Aorta (tissue), 5 donors: ENCODE measurements at regions not wholly inside any gene's neighbourhood (a gene's known extent, or its start where the extent isn't known, plus 50 kb on each side); places are given as distances from the start of the nearest gene placed in this dataset.

ENCODE experiments used
- ATAC-seq: fragments of 200-7000 bp; cut with Tn5 transposase; one replicate; pipeline ENCODE4 v1.9.1; 2022; ENCODE audit warnings: moderate library complexity; ENCODE audit not compliant: low FRiP score
- DNase-seq, 2 donors: peaks; one replicate each; pipeline ENCODE4 v3.0.0-alpha.2; 2020
- H3K27ac ChIP-seq, 2 donors: one replicate each; pipeline ENCODE4 v1.5.1; 2013; ENCODE audit warnings: low read length in 2 of 2, mild to moderate bottlenecking in 2 of 2, moderate library complexity in 2 of 2, control low read depth in 1 of 2, inconsistent platforms in 1 of 2, low read depth in 1 of 2
- H3K27me3 ChIP-seq, 2 donors: one replicate each; pipeline ENCODE4 v1.6.1; 2013; ENCODE audit warnings: control low read depth in 1 of 2, low read length in 1 of 2, mild to moderate bottlenecking in 1 of 2, moderate library complexity in 1 of 2; ENCODE audit not compliant: insufficient read depth in 2 of 2, control insufficient read depth in 1 of 2
- H3K36me3 ChIP-seq, 2 donors: one replicate each; pipeline ENCODE4 v1.6.1; 2013; ENCODE audit warnings: control low read depth in 1 of 2, low read length in 1 of 2, mild to moderate bottlenecking in 1 of 2; ENCODE audit not compliant: insufficient read depth in 2 of 2, control insufficient read depth in 1 of 2
- H3K4me1 ChIP-seq, 2 donors: one replicate each; pipeline ENCODE4 v1.6.1; 2013; ENCODE audit warnings: low read length in 2 of 2, control low read depth in 1 of 2, mild to moderate bottlenecking in 1 of 2, moderate library complexity in 1 of 2; ENCODE audit not compliant: insufficient read depth in 2 of 2, control insufficient read depth in 1 of 2
- H3K4me3 ChIP-seq, 2 donors: one replicate each; pipeline ENCODE4 v1.5.1; 2013; ENCODE audit warnings: low read length in 2 of 2, control low read depth in 1 of 2, mild to moderate bottlenecking in 1 of 2
- H3K9me3 ChIP-seq: one replicate; pipeline ENCODE4 v1.6.1; 2013; ENCODE audit warnings: mild to moderate bottlenecking, low read length; ENCODE audit not compliant: control insufficient read depth
- WGBS, 2 donors: extraction: QIAGEN DNeasy Blood & Tissue Kit; methylation state at CpG; one replicate each; pipeline ENCODE4 v1.1.7; 2013; 5-methylcytosine and 5-hydroxymethylcytosine counted together
- intact Hi-C, 2 donors: fragments of 100-400 bp; cut with DNase I; formaldehyde crosslinking; loops; one replicate each; pipeline versions ENCODE4 v1.14.2 to v1.15.0; 2022
- donor health status: healthy with polysubstance abuse.
- donor health status: Bipolar disorder and iron deficiency.
- donor health status: DM: no; HTN: no; CAD: no.
- donor health status: DM: no; HTN: no; CAD: no.
- donor health status: DM: yes; HTN: yes; CAD: no.

GRCh38 chr14:87601036-87601435 is 391.9 kb downstream of the GALC start:
- no peak overlapping the region for H3K4me3 ChIP-seq
- no peak for ATAC-seq
- intact Hi-C loops, result no loop called here
- no peak overlapping the region for H3K27ac ChIP-seq
- no peaks in the 10 kb centered on the region for H3K36me3 ChIP-seq
- DNase-seq, result no peak
- H3K4me1 ChIP-seq, result no peaks in the 10 kb centered on the region
- peaks cover 0 to 1% of the 10 kb centered on the region in 2 donors for H3K27me3 ChIP-seq
- no peaks in the 10 kb centered on the region for H3K9me3 ChIP-seq

GRCh38 chr14:87600240-87600639 is 392.7 kb downstream of the GALC start:
- no peak for DNase-seq
- no peak overlapping the region for H3K27ac ChIP-seq

GRCh38 chr14:87581298-87581697 is 411.7 kb downstream of the GALC start:
- Histone ChIP-seq H3K4me3 (no peak overlapping the region), H3K9me3 (no peaks in the 10 kb centered on the region), H3K4me1 (no peaks in the 10 kb centered on the region), H3K27me3 (no peaks in the 10 kb centered on the region), H3K36me3 (no peaks in the 10 kb centered on the region), H3K27ac (no peak overlapping the region)
- 63 to 69% methylated on average over 2 of the region's 2 CpGs for WGBS, 2 donors
- ATAC-seq, result no peak
- no peak for DNase-seq
- intact Hi-C loops, result no loop called here

More at GRCh38 chr14:87600240-87600639, 392.7 kb downstream of the GALC start:
- intact Hi-C loops, result no loop called here
- 31 to 45% methylated on average over 1 of the region's 1 CpG for WGBS, 2 donors
- Histone ChIP-seq H3K9me3 (no peaks in the 10 kb centered on the region), H3K36me3 (no peaks in the 10 kb centered on the region), H3K27me3 (peaks cover 0 to 1% of the 10 kb centered on the region in 2 donors), H3K4me3 (no peak overlapping the region), H3K4me1 (no peaks in the 10 kb centered on the region)
- ATAC-seq, result no peak

GRCh38 chr14:87579036-87579435 is 413.9 kb downstream of the GALC start:
- no peaks in the 10 kb centered on the region for H3K27me3 ChIP-seq
- H3K36me3 ChIP-seq, result no peaks in the 10 kb centered on the region
- no peaks in the 10 kb centered on the region for H3K4me1 ChIP-seq
- ATAC-seq (no peak), DNase-seq (no peak)
- WGBS, 2 donors, result 36 to 38% methylated on average over 2 of the region's 2 CpGs
- H3K4me3 ChIP-seq, result no peak overlapping the region
- intact Hi-C loops, result no loop called here
- H3K27ac ChIP-seq, result no peak overlapping the region
- H3K9me3 ChIP-seq, result peaks cover 2% of the 10 kb centered on the region

- no peak overlapping the region for H3K4me3 ChIP-seq
- intact Hi-C loops, result no loop called here
- H3K27me3 ChIP-seq, result no peaks in the 10 kb centered on the region
- H3K36me3 ChIP-seq, result no peaks in the 10 kb centered on the region
- no peak overlapping the region for H3K27ac ChIP-seq
- H3K9me3 ChIP-seq, result peaks cover 3% of the 10 kb centered on the region
- H3K4me1 ChIP-seq, result no peaks in the 10 kb centered on the region
- WGBS, 2 donors, result 88 to 93% methylated on average over 6 of the region's 6 CpGs
- DNase-seq (no peak), ATAC-seq (no peak)
Observed at GRCh38 chr14:87575378-87575777, 417.6 kb downstream of the GALC start.

DNA sequence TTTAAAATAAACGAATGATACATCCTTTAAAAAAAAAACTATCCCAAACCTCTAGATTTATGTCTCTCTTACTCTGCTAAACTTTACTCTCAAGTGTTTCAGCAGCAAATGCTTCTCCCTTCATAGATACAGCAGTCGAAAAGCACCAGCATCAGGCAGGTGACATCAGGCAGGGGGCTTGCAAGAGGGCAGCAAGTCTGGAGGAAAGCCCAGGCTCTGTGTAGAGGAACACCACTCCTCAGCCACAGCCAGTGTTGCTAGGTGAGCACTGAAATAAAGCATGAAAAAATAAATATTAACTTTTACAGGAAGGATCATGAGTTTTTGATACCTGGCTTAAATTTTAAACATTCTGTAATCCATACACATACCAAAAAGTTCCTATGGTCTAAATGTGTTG is 419.4 kb downstream of the GALC start:
- Histone ChIP-seq H3K4me1 (no peaks in the 10 kb centered on the region), H3K27ac (no peak overlapping the region), H3K9me3 (peaks cover 3% of the 10 kb centered on the region), H3K4me3 (no peak overlapping the region), H3K36me3 (no peaks in the 10 kb centered on the region), H3K27me3 (no peaks in the 10 kb centered on the region)
- intact Hi-C loops, result no loop called here
- DNase-seq (no peak), ATAC-seq (no peak)
- 53 to 58% methylated on average over 2 of the region's 2 CpGs for WGBS, 2 donors

GRCh38 chr14:87567618-87568295 is 425.2 kb downstream of the GALC start:
- H3K36me3 ChIP-seq, result no peaks in the 10 kb centered on the region
- H3K4me1 ChIP-seq, result no peaks in the 10 kb centered on the region
- H3K27me3 ChIP-seq, result no peaks in the 10 kb centered on the region
- no peaks in the 10 kb centered on the region for H3K9me3 ChIP-seq
- WGBS, 2 donors, result 23 to 35% methylated on average over 4 of the region's 4 CpGs
- no peak overlapping the region for H3K27ac ChIP-seq
- ATAC-seq, result no peak
- intact Hi-C loops, result no loop called here
- DNase-seq, result no peak
- H3K4me3 ChIP-seq, result no peak overlapping the region

- no peak overlapping the region for H3K27ac ChIP-seq
- no peak for DNase-seq
- no peak overlapping the region for H3K4me3 ChIP-seq
Observed at GRCh38 chr14:87566991-87567390, 426.0 kb downstream of the GALC start.

DNA sequence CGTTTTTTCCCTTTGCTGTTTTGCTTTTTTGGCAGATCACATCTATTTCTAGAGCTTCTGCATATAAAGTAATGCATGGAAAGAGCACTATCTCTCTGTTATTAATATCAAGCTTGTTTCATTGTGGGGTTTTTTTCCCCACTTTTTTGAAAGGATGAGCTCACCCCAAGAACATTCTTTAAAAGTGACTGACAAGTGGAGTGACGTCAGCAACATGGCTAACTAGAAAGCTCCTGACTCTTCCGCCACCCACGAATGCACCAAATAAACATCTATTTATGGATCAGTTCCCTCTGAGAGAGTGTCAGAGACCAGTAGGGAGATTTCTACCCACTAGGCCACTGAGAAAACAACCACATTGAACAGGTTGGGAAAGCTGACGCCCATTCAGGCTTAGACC is 445.4 kb downstream of the GALC start:
- H3K36me3 ChIP-seq, result no peaks in the 10 kb centered on the region
- WGBS, 2 donors, result 46 to 54% methylated on average over 5 of the region's 5 CpGs
- intact Hi-C loops, result no loop called here
- peaks cover 2% of the 10 kb centered on the region for H3K9me3 ChIP-seq
- H3K27me3 ChIP-seq, result no peaks in the 10 kb centered on the region
- no peaks in the 10 kb centered on the region for H3K4me1 ChIP-seq
- H3K27ac ChIP-seq, result no peak overlapping the region
- DNase-seq (no peak), ATAC-seq (no peak)
- no peak overlapping the region for H3K4me3 ChIP-seq

More at GRCh38 chr14:87566991-87567390, 426.0 kb downstream of the GALC start:
- intact Hi-C loops, result no loop called here
- WGBS, 2 donors, result 2 to 5% methylated on average over 2 of the region's 2 CpGs
- Histone ChIP-seq H3K27me3 (no peaks in the 10 kb centered on the region), H3K9me3 (no peaks in the 10 kb centered on the region), H3K4me1 (no peaks in the 10 kb centered on the region), H3K36me3 (no peaks in the 10 kb centered on the region)
- no peak for ATAC-seq
